SK-N-SH treated with all-trans-retinoic acid at 6 μM for 48 hours (cell line): ENCODE measurements at regions not wholly inside any gene's neighbourhood (a gene's known extent, or its start where the extent isn't known, plus 50 kb on each side); places are given as distances from the start of the nearest gene placed in this dataset.

Source experiments
- ATAC-seq: fragments of 200-7000 bp; cut with Tn5 transposase; 3 replicates; pipeline ENCODE4 v1.9.1; 2020; ENCODE audit warnings: mild to moderate bottlenecking, moderate library complexity
- BACH2 ChIP-seq: fragments of 250-450 bp; sonication (Bioruptor Pico); IDR thresholded peaks from 2 replicates; pipeline ENCODE4 v1.9.0; 2021; ENCODE audit warnings: mild to moderate bottlenecking, borderline replicate concordance
- CSDC2 ChIP-seq: fragments of 250-450 bp; sonication (Bioruptor Pico); IDR thresholded peaks from 2 replicates; pipeline ENCODE4 v1.5.0; 2020; ENCODE audit warnings: mild to moderate bottlenecking, moderate library complexity
- GLIS3 ChIP-seq: fragments of 250-450 bp; sonication (Bioruptor Pico); IDR thresholded peaks from 2 replicates; pipeline ENCODE4 v1.5.0; 2020; ENCODE audit warnings: mild to moderate bottlenecking, moderate library complexity
- ISL1 ChIP-seq: fragments of 250-450 bp; sonication (Bioruptor Pico); IDR thresholded peaks from 2 replicates; pipeline ENCODE4 v2.1.2; 2022; ENCODE audit warnings: mild to moderate bottlenecking, moderate library complexity
- OSR1 ChIP-seq: fragments of 250-450 bp; sonication (Bioruptor Pico); IDR thresholded peaks from 2 replicates; pipeline ENCODE4 v1.8.0; 2022; ENCODE audit warnings: moderate library complexity, mild to moderate bottlenecking, inconsistent platforms
- PPARA ChIP-seq: fragments of 250-450 bp; sonication (Bioruptor Pico); IDR thresholded peaks from 2 replicates; pipeline ENCODE4 v1.5.0; 2020; ENCODE audit warnings: mild to moderate bottlenecking, borderline replicate concordance
- RARB ChIP-seq: fragments of 250-450 bp; sonication (Bioruptor Pico); IDR thresholded peaks from 2 replicates; pipeline ENCODE4 v1.8.0; 2021; ENCODE audit warnings: mild to moderate bottlenecking, moderate library complexity
- SNAI2 ChIP-seq: fragments of 250-450 bp; sonication (Bioruptor Pico); IDR thresholded peaks from 2 replicates; pipeline ENCODE4 v1.5.0; 2020; ENCODE audit warnings: mild to moderate bottlenecking, moderate library complexity
- TCF4 ChIP-seq: fragments of 250-450 bp; sonication (Bioruptor Pico); IDR thresholded peaks from 2 replicates; pipeline ENCODE4 v1.8.0; 2021; ENCODE audit warnings: mild to moderate bottlenecking, moderate library complexity, borderline replicate concordance
- ZC3H10 ChIP-seq: fragments of 250-450 bp; sonication (Bioruptor Pico); IDR thresholded peaks from 2 replicates; pipeline ENCODE4 v1.5.1; 2021; ENCODE audit warnings: mild to moderate bottlenecking, moderate library complexity
- ZFP3 ChIP-seq: fragments of 250-450 bp; sonication (Bioruptor Pico); IDR thresholded peaks from 2 replicates; pipeline ENCODE4 v1.5.0; 2020; ENCODE audit warnings: mild to moderate bottlenecking, moderate library complexity
- ZFP30 ChIP-seq: fragments of 450-650 bp; formaldehyde crosslinking; IDR thresholded peaks from 2 replicates; pipeline ENCODE4 v1.5.0; 2022; ENCODE audit warnings: mild to moderate bottlenecking, moderate library complexity
- ZNF565 ChIP-seq: fragments of 450-650 bp; formaldehyde crosslinking; conservative IDR thresholded peaks from 2 replicates; pipeline ENCODE4 v1.5.0; 2020; ENCODE audit warnings: low read depth, mild to moderate bottlenecking, moderate library complexity
- ZNF8 ChIP-seq: fragments of 450-650 bp; formaldehyde crosslinking; IDR thresholded peaks from 2 replicates; pipeline ENCODE4 v1.5.0; 2020; ENCODE audit warnings: mild to moderate bottlenecking, moderate library complexity
- TF ChIP-seq, protein P1 (sequence below): fragments of 250-450 bp; sonication (Bioruptor Pico); IDR thresholded peaks from 2 replicates; pipeline ENCODE4 v1.5.0; 2020; ENCODE audit warnings: mild to moderate bottlenecking, moderate library complexity
- TF ChIP-seq, protein P2 (sequence below): fragments of 250-450 bp; sonication (Bioruptor Pico); IDR thresholded peaks from 2 replicates; pipeline ENCODE4 v1.8.0; 2020; ENCODE audit warnings: mild to moderate bottlenecking, moderate library complexity, borderline replicate concordance
- TF ChIP-seq, protein P3 (sequence below): fragments of 250-450 bp; sonication (Bioruptor Pico); IDR thresholded peaks from 2 replicates; pipeline ENCODE4 v1.5.1; 2020; ENCODE audit warnings: low read depth, mild to moderate bottlenecking, moderate library complexity
- TF ChIP-seq, protein P4 (sequence below): fragments of 250-450 bp; sonication (Bioruptor Pico); IDR thresholded peaks from 2 replicates; pipeline ENCODE4 v1.8.0; 2021; ENCODE audit warnings: low read depth, mild to moderate bottlenecking, moderate library complexity, borderline replicate concordance
- TF ChIP-seq, protein P5 (sequence below): fragments of 250-450 bp; sonication (Bioruptor Pico); IDR thresholded peaks from 2 replicates; pipeline ENCODE4 v1.5.1; 2021; ENCODE audit warnings: mild to moderate bottlenecking, moderate library complexity

DNA sequence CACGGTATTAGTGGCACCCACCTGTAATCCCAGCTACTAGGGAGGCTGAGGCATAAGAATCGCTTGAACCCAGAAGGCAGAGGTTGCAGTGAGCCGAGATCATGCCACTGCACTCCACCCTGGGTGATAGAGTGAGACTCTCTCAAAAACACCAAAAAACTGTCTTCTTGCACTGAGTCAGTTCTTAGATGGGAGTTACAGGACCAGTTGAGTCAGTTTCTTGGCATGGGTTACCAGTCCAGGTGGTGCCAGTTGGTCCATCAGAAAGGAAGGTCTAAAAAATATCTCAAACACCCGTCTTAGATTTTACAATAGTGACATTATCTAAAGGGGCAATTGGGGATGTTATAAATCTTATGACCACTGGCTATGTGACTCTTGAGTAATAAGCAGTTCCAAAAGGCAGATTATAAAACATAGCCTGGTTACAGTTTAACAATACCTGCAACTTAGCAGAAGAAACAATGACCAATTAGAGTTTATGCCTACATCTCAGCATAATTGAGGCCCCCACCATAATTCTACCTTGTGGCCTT lies 206.9 kb upstream of the FGGY start:
- TF ChIP-seq GLIS3 (CRISPR knock-in tag) (no peak), ZFP30 (CRISPR knock-in tag) (no peak), ZFP3 (no peak), ISL1 (CRISPR knock-in tag) (no peak), ZNF565 (CRISPR knock-in tag) (no peak), OSR1 (CRISPR knock-in tag) (no peak), RARB (CRISPR knock-in tag) (no peak), SNAI2 (no peak), ZC3H10 (CRISPR knock-in tag) (no peak), TCF4 (no peak), BACH2 (CRISPR knock-in tag) (no peak), PPARA (no peak), ZNF8 (CRISPR knock-in tag) (no peak), CSDC2 (no peak)
- TF ChIP-seq, protein P1, sequence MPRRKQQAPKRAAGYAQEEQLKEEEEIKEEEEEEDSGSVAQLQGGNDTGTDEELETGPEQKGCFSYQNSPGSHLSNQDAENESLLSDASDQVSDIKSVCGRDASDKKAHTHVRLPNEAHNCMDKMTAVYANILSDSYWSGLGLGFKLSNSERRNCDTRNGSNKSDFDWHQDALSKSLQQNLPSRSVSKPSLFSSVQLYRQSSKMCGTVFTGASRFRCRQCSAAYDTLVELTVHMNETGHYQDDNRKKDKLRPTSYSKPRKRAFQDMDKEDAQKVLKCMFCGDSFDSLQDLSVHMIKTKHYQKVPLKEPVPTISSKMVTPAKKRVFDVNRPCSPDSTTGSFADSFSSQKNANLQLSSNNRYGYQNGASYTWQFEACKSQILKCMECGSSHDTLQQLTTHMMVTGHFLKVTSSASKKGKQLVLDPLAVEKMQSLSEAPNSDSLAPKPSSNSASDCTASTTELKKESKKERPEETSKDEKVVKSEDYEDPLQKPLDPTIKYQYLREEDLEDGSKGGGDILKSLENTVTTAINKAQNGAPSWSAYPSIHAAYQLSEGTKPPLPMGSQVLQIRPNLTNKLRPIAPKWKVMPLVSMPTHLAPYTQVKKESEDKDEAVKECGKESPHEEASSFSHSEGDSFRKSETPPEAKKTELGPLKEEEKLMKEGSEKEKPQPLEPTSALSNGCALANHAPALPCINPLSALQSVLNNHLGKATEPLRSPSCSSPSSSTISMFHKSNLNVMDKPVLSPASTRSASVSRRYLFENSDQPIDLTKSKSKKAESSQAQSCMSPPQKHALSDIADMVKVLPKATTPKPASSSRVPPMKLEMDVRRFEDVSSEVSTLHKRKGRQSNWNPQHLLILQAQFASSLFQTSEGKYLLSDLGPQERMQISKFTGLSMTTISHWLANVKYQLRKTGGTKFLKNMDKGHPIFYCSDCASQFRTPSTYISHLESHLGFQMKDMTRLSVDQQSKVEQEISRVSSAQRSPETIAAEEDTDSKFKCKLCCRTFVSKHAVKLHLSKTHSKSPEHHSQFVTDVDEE, result no peak
- TF ChIP-seq, protein P2, sequence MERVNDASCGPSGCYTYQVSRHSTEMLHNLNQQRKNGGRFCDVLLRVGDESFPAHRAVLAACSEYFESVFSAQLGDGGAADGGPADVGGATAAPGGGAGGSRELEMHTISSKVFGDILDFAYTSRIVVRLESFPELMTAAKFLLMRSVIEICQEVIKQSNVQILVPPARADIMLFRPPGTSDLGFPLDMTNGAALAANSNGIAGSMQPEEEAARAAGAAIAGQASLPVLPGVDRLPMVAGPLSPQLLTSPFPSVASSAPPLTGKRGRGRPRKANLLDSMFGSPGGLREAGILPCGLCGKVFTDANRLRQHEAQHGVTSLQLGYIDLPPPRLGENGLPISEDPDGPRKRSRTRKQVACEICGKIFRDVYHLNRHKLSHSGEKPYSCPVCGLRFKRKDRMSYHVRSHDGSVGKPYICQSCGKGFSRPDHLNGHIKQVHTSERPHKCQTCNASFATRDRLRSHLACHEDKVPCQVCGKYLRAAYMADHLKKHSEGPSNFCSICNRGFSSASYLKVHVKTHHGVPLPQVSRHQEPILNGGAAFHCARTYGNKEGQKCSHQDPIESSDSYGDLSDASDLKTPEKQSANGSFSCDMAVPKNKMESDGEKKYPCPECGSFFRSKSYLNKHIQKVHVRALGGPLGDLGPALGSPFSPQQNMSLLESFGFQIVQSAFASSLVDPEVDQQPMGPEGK (CRISPR knock-in tag), result no peak
- TF ChIP-seq, protein P3, sequence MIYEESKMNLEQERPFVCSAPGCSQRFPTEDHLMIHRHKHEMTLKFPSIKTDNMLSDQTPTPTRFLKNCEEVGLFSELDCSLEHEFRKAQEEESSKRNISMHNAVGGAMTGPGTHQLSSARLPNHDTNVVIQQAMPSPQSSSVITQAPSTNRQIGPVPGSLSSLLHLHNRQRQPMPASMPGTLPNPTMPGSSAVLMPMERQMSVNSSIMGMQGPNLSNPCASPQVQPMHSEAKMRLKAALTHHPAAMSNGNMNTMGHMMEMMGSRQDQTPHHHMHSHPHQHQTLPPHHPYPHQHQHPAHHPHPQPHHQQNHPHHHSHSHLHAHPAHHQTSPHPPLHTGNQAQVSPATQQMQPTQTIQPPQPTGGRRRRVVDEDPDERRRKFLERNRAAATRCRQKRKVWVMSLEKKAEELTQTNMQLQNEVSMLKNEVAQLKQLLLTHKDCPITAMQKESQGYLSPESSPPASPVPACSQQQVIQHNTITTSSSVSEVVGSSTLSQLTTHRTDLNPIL (CRISPR knock-in tag), result no peak
- TF ChIP-seq, protein P4, sequence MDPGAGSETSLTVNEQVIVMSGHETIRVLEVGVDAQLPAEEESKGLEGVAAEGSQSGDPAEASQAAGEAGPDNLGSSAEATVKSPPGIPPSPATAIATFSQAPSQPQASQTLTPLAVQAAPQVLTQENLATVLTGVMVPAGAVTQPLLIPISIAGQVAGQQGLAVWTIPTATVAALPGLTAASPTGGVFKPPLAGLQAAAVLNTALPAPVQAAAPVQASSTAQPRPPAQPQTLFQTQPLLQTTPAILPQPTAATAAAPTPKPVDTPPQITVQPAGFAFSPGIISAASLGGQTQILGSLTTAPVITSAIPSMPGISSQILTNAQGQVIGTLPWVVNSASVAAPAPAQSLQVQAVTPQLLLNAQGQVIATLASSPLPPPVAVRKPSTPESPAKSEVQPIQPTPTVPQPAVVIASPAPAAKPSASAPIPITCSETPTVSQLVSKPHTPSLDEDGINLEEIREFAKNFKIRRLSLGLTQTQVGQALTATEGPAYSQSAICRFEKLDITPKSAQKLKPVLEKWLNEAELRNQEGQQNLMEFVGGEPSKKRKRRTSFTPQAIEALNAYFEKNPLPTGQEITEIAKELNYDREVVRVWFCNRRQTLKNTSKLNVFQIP, result no peak
- TF ChIP-seq, protein P5, sequence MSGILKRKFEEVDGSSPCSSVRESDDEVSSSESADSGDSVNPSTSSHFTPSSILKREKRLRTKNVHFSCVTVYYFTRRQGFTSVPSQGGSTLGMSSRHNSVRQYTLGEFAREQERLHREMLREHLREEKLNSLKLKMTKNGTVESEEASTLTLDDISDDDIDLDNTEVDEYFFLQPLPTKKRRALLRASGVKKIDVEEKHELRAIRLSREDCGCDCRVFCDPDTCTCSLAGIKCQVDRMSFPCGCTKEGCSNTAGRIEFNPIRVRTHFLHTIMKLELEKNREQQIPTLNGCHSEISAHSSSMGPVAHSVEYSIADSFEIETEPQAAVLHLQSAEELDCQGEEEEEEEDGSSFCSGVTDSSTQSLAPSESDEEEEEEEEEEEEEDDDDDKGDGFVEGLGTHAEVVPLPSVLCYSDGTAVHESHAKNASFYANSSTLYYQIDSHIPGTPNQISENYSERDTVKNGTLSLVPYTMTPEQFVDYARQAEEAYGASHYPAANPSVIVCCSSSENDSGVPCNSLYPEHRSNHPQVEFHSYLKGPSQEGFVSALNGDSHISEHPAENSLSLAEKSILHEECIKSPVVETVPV (CRISPR knock-in tag), result no peak
- TF ChIP-seq, all 23 proteins: peak for 0
- ATAC-seq, result no peak

DNA sequence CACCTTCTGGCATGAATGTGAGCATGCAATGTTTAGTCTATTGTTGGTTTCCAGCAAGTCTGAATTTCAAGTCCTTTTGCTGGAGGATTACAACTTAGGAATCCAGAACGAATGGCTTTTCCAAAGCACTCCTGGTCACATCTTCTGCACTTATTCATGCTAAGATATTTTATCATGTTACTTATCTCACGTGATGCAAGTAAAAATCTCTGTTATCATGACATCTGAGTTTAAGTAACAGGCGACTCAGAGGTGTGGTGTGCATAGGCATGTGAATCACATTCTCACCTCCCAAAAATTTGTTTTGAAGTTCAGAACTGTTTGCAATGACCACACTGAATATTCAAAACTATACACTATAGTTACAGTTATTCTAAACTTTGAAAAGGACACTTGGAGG lies 204.8 kb upstream of the FGGY start:
- TF ChIP-seq, protein P2 (CRISPR knock-in tag), result no peak
- ATAC-seq, result no peak

DNA sequence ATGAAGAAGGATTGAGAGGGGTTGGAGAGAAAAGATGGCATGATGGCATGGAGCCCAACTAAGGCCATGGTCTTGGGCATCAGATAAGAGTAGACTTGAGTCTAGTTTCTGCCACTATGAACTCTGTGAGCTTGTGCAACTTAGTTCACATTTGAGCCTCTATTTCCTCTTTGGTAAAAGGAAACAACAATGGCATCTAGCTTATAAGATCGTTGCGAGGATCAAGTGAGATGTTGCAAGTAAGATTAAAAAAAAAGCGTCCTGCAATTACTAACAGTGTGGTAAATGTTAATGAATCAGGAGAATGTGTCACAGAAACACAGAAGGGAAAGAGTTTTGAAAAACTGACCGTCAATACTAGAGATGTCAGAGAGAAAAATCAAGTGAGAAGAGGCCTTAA lies 202.9 kb upstream of the FGGY start:
- no peak for ATAC-seq
- TF ChIP-seq GLIS3 (CRISPR knock-in tag), result no peak
- TF ChIP-seq SNAI2, result no peak
- no peak for TF ChIP-seq TCF4
- no peak for TF ChIP-seq ZNF565 (CRISPR knock-in tag)
- TF ChIP-seq, protein P4, result no peak
- TF ChIP-seq, protein P5 (CRISPR knock-in tag), result no peak
- TF ChIP-seq, protein P3 (CRISPR knock-in tag), result no peak
- TF ChIP-seq OSR1 (CRISPR knock-in tag), result no peak
- TF ChIP-seq RARB (CRISPR knock-in tag), result no peak
- no peak for TF ChIP-seq ISL1 (CRISPR knock-in tag)
- no peak for TF ChIP-seq ZC3H10 (CRISPR knock-in tag)
